Stimulated activated CD8-positive, alpha-beta memory T cell treated with anti-CD3 and anti-CD28 coated beads, Interleukin-2, amount 100 ng/mL, for 48 hours (primary cell): ENCODE measurements at regions not wholly inside any gene's neighbourhood (a gene's known extent, or its start where the extent isn't known, plus 50 kb on each side); places are given as distances from the start of the nearest gene placed in this dataset.

Experiments
- DNase-seq, 2 donors: peaks; one replicate each; pipeline ENCODE4 v3.0.0-alpha.2; 2020; ENCODE audit warnings: low read depth in 2 of 2

DNA sequence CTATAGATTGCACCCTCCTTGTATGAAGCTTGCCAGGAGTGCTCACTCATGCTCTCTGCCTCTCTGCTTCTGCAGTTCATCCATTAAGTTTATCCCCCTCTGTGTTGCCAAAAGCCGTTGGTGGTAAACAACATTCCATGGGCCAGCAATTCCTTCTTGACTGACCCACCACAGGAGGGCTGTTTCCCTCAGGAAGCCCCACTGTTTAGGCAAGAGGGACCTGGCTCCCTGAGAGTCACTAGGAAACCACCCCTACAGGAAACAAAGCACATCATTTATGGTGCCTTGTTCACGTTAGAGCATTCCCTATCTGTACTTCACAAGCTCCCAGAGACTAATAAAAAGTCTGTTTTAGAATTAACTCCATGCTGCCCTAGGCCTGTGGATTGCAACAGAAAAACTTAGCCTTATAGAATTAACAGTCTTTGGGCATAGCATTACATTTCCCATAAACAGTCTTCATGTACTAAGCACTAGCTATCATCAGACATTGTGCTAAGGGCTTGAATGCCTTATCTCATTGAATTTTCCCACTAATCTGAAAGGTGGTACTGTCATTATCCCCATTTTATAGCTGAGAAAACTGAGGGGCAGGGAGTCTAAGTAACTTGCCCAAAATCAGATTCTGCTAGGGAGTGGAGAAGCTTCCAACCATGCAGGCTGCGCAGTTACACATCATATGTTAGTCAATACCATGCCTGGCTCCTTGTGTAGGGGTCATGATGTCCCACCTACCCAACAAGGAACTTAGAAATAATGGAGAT, 149.9 kb downstream of the SHQ1 start:
- no peak for DNase-seq

DNA sequence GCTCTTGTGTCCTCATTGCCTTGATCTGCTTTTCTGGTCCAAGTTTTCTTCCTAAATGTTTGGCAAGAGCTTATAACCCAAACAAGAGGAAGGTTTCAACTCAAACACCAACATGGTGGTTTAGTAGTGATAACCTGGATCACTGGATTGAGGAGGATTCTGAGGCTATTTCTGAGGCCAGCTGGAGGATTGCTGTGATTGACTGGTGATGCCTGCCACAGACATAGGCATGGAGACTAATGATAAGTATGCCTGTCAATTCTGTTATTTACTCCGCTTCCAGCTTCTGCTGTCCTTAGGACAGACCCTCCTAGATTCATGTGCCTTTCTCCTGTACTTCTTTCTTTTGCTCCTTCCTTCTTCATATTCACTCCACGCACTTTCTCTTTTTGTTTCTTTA, 150.5 kb downstream of the SHQ1 start:
- DNase-seq: no peak

DNA sequence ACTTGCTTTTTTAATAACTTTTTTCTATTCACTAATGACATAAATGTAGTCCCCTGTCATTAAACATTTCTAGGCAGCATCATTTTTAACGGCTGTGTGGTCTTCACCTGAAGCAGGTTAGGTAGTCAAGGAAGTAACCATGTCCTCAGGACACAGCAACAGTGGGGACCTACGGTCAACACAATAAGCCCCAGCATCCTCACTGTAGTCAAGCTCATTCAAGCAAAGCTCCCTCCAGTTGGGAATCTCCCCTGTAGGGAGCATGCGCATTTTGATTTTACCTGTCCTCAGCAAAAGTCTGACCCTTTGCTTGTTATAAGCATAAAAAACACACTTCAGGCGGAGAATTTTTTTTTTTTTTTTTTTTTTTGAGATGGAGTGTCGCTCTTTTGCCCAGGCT, 151.4 kb downstream of the SHQ1 start:
- DNase-seq: no peak

DNA sequence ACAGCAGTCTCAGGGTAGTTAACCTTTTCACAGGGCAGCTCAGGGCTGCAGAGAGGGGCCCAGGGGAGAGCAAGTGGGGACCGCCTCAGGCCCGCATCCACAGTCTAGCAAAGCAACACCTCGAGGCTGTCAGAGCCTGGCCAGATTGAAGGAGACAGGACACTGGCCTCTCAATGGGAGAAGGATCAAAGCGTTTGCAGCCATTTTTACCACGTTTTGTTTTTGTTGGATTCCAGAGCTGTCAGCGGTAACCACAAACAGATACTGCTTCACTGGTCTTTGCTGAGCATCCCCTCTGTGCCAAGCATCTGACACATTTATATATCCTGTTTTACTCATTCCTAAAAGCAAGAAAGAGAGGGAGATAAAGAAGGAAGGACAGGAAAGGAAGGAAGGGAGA, 153.8 kb downstream of the SHQ1 start:
- DNase-seq: no peak

GRCh38 chr3:72692990-72693389, 155.3 kb downstream of the SHQ1 start:
- DNase-seq: no peak

DNA sequence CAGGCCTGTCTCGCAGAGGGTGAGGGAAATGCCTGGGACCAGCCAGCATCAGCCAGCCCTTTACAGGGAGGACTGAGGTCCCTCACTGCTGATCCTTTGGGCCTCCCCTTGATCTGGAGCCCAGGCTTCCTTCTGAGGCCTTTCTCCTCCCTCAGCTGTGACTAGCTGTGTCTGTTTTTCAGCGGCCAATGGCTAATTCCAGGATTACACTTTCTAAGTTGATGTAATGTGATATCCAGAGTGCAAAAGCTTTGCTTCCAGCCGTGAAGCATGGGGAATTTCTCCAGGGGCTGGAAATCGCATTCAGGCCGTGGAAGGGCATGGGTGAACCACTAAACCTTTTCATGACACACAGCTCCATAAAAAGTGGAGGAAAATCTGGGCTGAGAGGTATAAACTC, 157.6 kb downstream of the SHQ1 start:
- DNase-seq: no peak

DNA sequence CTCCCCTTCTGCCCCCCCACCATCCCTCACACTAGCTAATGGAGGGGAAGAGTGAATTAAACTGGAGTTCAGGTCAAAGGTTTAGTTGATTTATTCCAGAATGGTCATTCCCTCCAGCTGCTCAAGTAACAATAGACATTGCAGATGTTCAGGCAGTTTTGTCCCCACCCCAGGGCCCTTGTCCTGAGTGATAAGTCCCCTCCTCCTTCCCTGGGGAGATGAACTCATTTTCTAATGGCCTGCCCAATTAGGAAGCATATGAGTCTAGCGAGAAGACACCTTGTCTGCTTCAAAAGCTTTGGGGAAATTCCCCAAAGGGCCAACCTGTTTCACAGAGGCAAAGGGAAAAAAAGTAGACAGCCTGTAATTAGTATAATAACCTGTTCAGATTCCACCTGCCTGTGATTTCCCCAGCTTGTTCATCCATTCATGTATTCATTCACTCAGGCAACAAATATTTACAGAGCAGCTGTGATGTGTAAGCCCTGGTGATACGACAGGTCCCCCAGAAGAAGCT, 165.3 kb downstream of the SHQ1 start:
- no peak for DNase-seq

DNA sequence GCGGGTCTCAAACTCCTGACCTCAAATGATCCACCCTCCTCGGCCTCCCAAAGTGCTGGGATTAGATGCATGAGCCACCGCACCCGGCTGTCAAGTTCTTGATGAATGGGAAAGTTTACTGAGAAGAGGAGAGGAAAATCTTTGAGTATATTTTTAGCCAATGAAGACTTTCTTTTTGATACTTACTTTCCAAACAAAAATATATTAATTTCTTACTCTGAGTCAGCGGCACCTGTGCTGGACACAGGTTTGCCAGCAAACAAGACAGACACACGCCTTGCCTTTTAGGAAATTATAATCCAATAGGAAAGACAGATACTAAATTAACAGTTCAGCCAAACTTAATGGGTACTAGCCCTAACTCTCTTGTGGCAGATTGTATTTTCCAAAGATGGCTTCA, 166.6 kb downstream of the SHQ1 start:
- DNase-seq: no peak

GRCh38 chr3:72680766-72681165, 167.5 kb downstream of the SHQ1 start:
- DNase-seq: no peak

GRCh38 chr3:72679540-72680198, 168.6 kb downstream of the SHQ1 start:
- DNase-seq: no peak

- DNase-seq: no peak
Observed at GRCh38 chr3:72678867-72679266, 169.4 kb downstream of the SHQ1 start.

- DNase-seq: no peak
Observed at GRCh38 chr3:72678380-72678779, 169.9 kb downstream of the SHQ1 start.

- DNase-seq: no peak
Observed at GRCh38 chr3:72675243-72675642, 173.0 kb downstream of the SHQ1 start.

DNA sequence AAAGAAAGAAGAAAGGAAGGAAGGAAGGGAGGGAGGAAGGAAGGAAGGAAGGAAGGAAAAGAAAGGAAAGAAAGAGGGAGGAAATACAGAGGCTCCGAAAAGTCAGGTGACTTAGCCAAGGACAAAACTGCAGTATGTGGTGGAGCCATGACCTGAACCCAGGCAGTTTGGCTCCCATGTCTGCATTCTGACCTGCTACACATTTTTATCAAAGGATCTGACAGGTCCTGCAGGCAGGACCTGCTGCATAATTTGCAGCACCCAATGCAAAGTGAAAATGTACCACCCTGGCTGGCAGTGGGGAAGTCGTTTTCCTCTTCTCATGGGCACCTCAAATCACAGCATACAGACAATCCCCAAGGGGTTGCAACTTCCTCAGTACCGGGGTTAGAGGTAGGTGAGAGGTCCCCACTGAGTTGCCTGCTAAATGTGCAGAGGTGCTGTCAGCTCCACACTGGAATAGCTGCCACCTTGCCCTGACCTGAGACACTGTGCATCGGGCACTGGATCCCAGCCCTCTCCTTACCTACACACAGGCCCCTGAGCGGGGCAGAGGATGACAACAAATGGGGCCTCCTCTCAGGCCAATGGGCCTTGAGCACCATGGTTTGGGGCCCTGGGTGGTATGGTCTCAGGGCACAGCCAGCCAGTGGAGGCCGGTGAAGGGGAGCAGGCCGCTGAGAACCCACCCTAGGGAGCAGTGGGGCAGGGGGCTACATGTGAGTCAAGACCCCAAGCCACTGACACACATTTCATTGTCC, 175.1 kb downstream of the SHQ1 start:
- no peak for DNase-seq

DNA sequence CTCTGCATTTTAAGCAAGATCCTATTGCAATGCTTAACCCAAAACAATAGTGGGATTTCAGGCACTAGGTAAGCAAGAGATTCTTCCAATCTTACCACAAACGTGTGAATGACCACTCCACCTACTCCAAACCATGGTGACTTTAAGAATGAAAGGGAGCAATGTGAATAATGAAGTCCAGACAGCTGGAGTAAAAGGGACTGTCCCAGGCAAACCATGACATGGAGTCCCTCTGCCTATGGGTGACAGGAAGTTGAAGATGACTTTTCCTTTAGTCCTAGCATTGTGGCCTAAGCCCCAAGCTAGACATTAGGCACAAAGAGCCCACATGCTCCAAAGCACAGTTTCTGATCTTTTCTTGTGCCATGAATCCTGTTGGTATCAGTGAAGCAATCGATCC, 179.0 kb downstream of the SHQ1 start:
- no peak for DNase-seq

GRCh38 chr3:72666447-72666755, 181.8 kb downstream of the SHQ1 start:
- DNase-seq: no peak

GRCh38 chr3:72665701-72666446, 182.4 kb downstream of the SHQ1 start:
- peak; percentile 21 to 38 for DNase-seq

DNA sequence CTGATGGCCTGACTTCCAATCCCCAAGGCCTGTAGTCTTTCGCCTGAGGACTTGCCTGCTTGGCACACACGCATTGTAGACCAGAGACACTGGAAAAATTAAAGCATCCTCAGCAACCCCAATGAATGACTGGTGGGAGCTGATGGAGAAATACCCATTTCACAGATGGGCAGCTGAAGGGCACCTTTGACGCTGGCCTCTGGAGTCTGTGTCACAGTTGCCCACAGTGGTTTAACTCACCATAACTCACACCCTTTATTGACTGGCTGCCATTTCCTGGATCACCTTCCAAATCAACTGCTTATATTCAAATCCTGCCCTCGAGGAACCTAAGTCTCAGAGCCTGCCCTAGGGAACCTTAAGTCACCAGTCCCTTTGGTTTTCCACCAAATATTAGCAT, 183.1 kb downstream of the SHQ1 start:
- no peak for DNase-seq

GRCh38 chr3:72664184-72664975, 183.9 kb downstream of the SHQ1 start:
- DNase-seq: no peak

- no peak for DNase-seq
Observed at GRCh38 chr3:72663429-72663828, 184.8 kb downstream of the SHQ1 start.

- no peak for DNase-seq
Observed at GRCh38 chr3:72661115-72661457, 187.2 kb downstream of the SHQ1 start.
